ENCODE measurements at regions not wholly inside any gene's neighbourhood (a gene's known extent, or its start where the extent isn't known, plus 50 kb on each side); places are given as distances from the start of the nearest gene placed in this dataset.

- no peak for TF ChIP-seq CTCF (conservative IDR thresholded peaks at IDR 0.05)
- TF ChIP-seq EZH2 (IDR thresholded peaks at IDR 0.05; ENCODE audit: low read depth), result no peak
These were observed 394.3 kb downstream of the CMPK2 start for GRCh38 chr2:6471419-6471818.

Measured in PC-9 (cell line).